SU-DHL-6 (cell line): ENCODE measurements at regions not wholly inside any gene's neighbourhood (a gene's known extent, or its start where the extent isn't known, plus 50 kb on each side); places are given as distances from the start of the nearest gene placed in this dataset.

ENCODE experiments used
- H2AFZ ChIP-seq: fragments of 200-600 bp; sonication (generic); 2 replicates; pipeline ENCODE4 v1.6.1; 2014; ENCODE audit warnings: low read depth, mild to moderate bottlenecking, moderate library complexity, mixed read lengths, antibody characterized with exemption, low read length; ENCODE audit not compliant: severe bottlenecking
- H3F3A ChIP-seq: fragments of 200-600 bp; shearing (Covaris generic); 2 replicates; pipeline ENCODE4 v1.6.0; 2016; ENCODE audit warnings: antibody characterized with exemption, mild to moderate bottlenecking; ENCODE audit not compliant: insufficient read depth
- H3K27ac ChIP-seq: fragments of 200-600 bp; sonication (generic); 2 replicates; pipeline ENCODE4 v1.5.1; 2016; ENCODE audit warnings: low read depth, mild to moderate bottlenecking, low read length, moderate library complexity, mixed read lengths
- H3K27me3 ChIP-seq: fragments of 200-600 bp; sonication (generic), shearing (Covaris generic); 2 replicates; pipeline ENCODE4 v1.6.0; 2014; ENCODE audit warnings: mild to moderate bottlenecking, low read length
- H3K36me3 ChIP-seq: fragments of 200-600 bp; sonication (generic); 2 replicates; pipeline ENCODE4 v1.6.1; 2014; ENCODE audit warnings: mild to moderate bottlenecking, low read length, mixed read lengths
- H3K4me2 ChIP-seq: fragments of 300-600, 200-600 bp; shearing (Covaris generic), sonication (generic); 2 replicates; pipeline ENCODE4 v1.6.0; 2014; ENCODE audit warnings: low read length, low read depth, mild to moderate bottlenecking; ENCODE audit not compliant: poor library complexity, severe bottlenecking
- H3K4me3 ChIP-seq: fragments of 200-600 bp; sonication (generic); 2 replicates; pipeline ENCODE4 v1.5.1; 2014; ENCODE audit warnings: antibody characterized with exemption, low read length, mild to moderate bottlenecking, mixed read lengths; ENCODE audit not compliant: insufficient read depth, poor library complexity, severe bottlenecking
- H3K79me2 ChIP-seq: fragments of 200-600 bp; sonication (generic); 2 replicates; pipeline ENCODE4 v1.6.1; 2014; ENCODE audit warnings: mild to moderate bottlenecking, low read length, moderate library complexity; ENCODE audit not compliant: insufficient read depth
- H3K9ac ChIP-seq: fragments of 200-600 bp; sonication (generic); 2 replicates; pipeline ENCODE4 v1.7.0; 2014; ENCODE audit warnings: mild to moderate bottlenecking, low read length
- H3K9me2 ChIP-seq: fragments of 200-600 bp; sonication (generic); replicated peaks from 2 replicates; pipeline ENCODE4 v1.6.1; 2014; ENCODE audit warnings: low read length; ENCODE audit not compliant: insufficient read depth
- H3K9me3 ChIP-seq: fragments of 200-600 bp; sonication (generic); 2 replicates; pipeline ENCODE4 v1.6.1; 2014; ENCODE audit warnings: low read length, mixed read lengths; ENCODE audit not compliant: insufficient read depth
- H4K20me1 ChIP-seq: fragments of 200-600 bp; sonication (generic); 2 replicates; pipeline ENCODE4 v1.6.1; 2014; ENCODE audit warnings: low read depth, mild to moderate bottlenecking, antibody characterized with exemption, low read length, moderate library complexity, mixed read lengths
- CTCF ChIP-seq: fragments of 200-600 bp; sonication (generic); IDR thresholded peaks from one replicate; pipeline ENCODE4 v1.5.1; 2017; ENCODE audit warnings: antibody characterized with exemption, mild to moderate bottlenecking, low read length, moderate library complexity; ENCODE audit not compliant: insufficient read depth, poor library complexity, severe bottlenecking
- EZH2phosphoT487 ChIP-seq: fragments of 200-600 bp; sonication (generic), shearing (Covaris generic); conservative IDR thresholded peaks from 2 replicates; pipeline ENCODE4 v1.6.1; 2018; ENCODE audit warnings: mild to moderate bottlenecking, antibody characterized with exemption, low read length, moderate library complexity, mixed read lengths

GRCh38 chr18:68445668-68446426 is 269.1 kb downstream of the TMX3 start:
- H3K9me2 ChIP-seq: no peaks in the 10 kb centered on the region

DNA sequence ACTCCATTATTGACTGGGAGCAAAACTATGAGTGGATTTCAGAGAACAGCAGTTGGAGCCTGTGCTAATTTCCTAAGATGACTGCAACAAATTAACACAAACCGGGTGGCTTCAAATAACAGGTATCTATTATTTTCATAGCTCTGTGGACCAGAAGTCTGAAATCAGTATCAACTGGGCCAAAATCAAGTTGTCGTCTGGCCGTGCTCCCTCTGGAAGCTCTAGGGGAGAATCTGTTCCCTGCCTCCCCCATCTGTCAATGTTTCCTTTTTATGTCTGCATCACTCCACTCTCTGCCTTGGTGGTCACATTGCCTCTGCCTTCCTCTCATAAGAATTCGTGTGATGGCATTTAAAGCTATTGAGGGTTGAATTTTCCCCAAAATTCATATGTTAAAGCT is 269.8 kb downstream of the TMX3 start:
- Histone ChIP-seq H3K27me3 (no peaks in the 10 kb centered on the region), H3K9ac (no peak overlapping the region)

More at GRCh38 chr18:68445668-68446426, 269.1 kb downstream of the TMX3 start:
- Histone ChIP-seq H3K36me3 (no peaks in the 10 kb centered on the region), H3K4me2 (no peak overlapping the region), H3F3A (no peaks in the 10 kb centered on the region), H2AFZ (no peak overlapping the region), H3K9me3 (no peaks in the 10 kb centered on the region), H3K27me3 (no peaks in the 10 kb centered on the region), H3K9ac (no peak overlapping the region), H3K79me2 (no peaks in the 10 kb centered on the region), H3K4me3 (no peak overlapping the region), H4K20me1 (no peaks in the 10 kb centered on the region), H3K27ac (no peak overlapping the region)
- TF ChIP-seq EZH2phosphoT487: no peak
- no peak for TF ChIP-seq CTCF

GRCh38 chr18:68441241-68441640 is 273.7 kb downstream of the TMX3 start:
- no peak overlapping the region for H3K4me3 ChIP-seq
- no peak overlapping the region for H3K27ac ChIP-seq
- no peak overlapping the region for H2AFZ ChIP-seq
- no peak for TF ChIP-seq EZH2phosphoT487
- TF ChIP-seq CTCF: no peak
- H3F3A ChIP-seq: no peaks in the 10 kb centered on the region
- H3K9ac ChIP-seq: no peak overlapping the region
- H4K20me1 ChIP-seq: no peaks in the 10 kb centered on the region
- H3K4me2 ChIP-seq: no peak overlapping the region
- no peaks in the 10 kb centered on the region for H3K9me2 ChIP-seq
- peaks cover 1% of the 10 kb centered on the region; the same call in 1 of the 2 replicates for H3K9me3 ChIP-seq
- no peaks in the 10 kb centered on the region for H3K27me3 ChIP-seq
- no peaks in the 10 kb centered on the region for H3K36me3 ChIP-seq
- no peaks in the 10 kb centered on the region for H3K79me2 ChIP-seq

More for the DNA sequence above, 269.8 kb downstream of the TMX3 start:
- TF ChIP-seq EZH2phosphoT487 (no peak), CTCF (no peak)
- H2AFZ ChIP-seq: no peak overlapping the region
- no peaks in the 10 kb centered on the region for H3K9me3 ChIP-seq
- no peak overlapping the region for H3K4me3 ChIP-seq
- no peak overlapping the region for H3K4me2 ChIP-seq
- H3K27ac ChIP-seq: no peak overlapping the region
- no peaks in the 10 kb centered on the region for H3K36me3 ChIP-seq
- no peaks in the 10 kb centered on the region for H3F3A ChIP-seq
- no peaks in the 10 kb centered on the region for H4K20me1 ChIP-seq
- H3K79me2 ChIP-seq: no peaks in the 10 kb centered on the region
- H3K9me2 ChIP-seq: no peaks in the 10 kb centered on the region
